ENCODE measurements at regions not wholly inside any gene's neighbourhood (a gene's known extent, or its start where the extent isn't known, plus 50 kb on each side); places are given as distances from the start of the nearest gene placed in this dataset.
"Not testable (repeated sequence)": the region's sequence is repeated elsewhere in the genome, so short reads cannot be mapped to it uniquely, and the experiment has no call there.

- WGBS = 93% methylated on average over 1 of the region's 3 CpGs
- not testable (repeated sequence) for H3K4me3 ChIP-seq (ENCODE audit: low read length); H3K4me1 ChIP-seq (ENCODE audit: insufficient read depth, low read length); H3K36me3 ChIP-seq (ENCODE audit: insufficient read depth, low read length); H3K9me3 ChIP-seq (ENCODE audit: insufficient read depth, low read depth, low read length); H3K27ac ChIP-seq (ENCODE audit: low read depth, low read length); H3K9ac ChIP-seq (ENCODE audit: low read depth, low read length); H3K27me3 ChIP-seq (ENCODE audit: insufficient read depth, low read length)
Observed at GRCh38 chr1:219077767-219078166, 95.9 kb upstream of the LYPLAL1 start.

- no peaks in the 10 kb centered on the region for H3K36me3 ChIP-seq (ENCODE audit: insufficient read depth, low read length)
- no peak overlapping the region for H3K9ac ChIP-seq (ENCODE audit: low read depth, low read length)
- WGBS = 89% methylated on average over 6 of the region's 7 CpGs
- no peak overlapping the region for H3K4me3 ChIP-seq (ENCODE audit: low read length)
- no peaks in the 10 kb centered on the region for H3K9me3 ChIP-seq (ENCODE audit: insufficient read depth, low read depth, low read length)
- H3K27ac ChIP-seq (ENCODE audit: low read depth, low read length) = no peak overlapping the region
- H3K27me3 ChIP-seq (ENCODE audit: insufficient read depth, low read length) = no peaks in the 10 kb centered on the region
- H3K4me1 ChIP-seq (ENCODE audit: insufficient read depth, low read length) = no peaks in the 10 kb centered on the region
Observed at GRCh38 chr1:219081943-219082925, 91.4 kb upstream of the LYPLAL1 start.

GRCh38 chr1:219083631-219084030, 90.0 kb upstream of the LYPLAL1 start:
- Histone ChIP-seq H3K4me1 (ENCODE audit: insufficient read depth, low read length) (no peaks in the 10 kb centered on the region), H3K27ac (ENCODE audit: low read depth, low read length) (no peak overlapping the region), H3K4me3 (ENCODE audit: low read length) (no peak overlapping the region), H3K9me3 (ENCODE audit: insufficient read depth, low read depth, low read length) (no peaks in the 10 kb centered on the region), H3K9ac (ENCODE audit: low read depth, low read length) (no peak overlapping the region), H3K27me3 (ENCODE audit: insufficient read depth, low read length) (no peaks in the 10 kb centered on the region), H3K36me3 (ENCODE audit: insufficient read depth, low read length) (no peaks in the 10 kb centered on the region)
- no CpG with 5 or more reads among the region's 1 CpG for WGBS

- 98% methylated on average over 2 of the region's 3 CpGs for WGBS
Observed at GRCh38 chr1:219085082-219085481, 88.6 kb upstream of the LYPLAL1 start.

GRCh38 chr1:219085988-219086387, 87.7 kb upstream of the LYPLAL1 start:
- Histone ChIP-seq H3K27ac (ENCODE audit: low read depth, low read length) (no peak overlapping the region), H3K36me3 (ENCODE audit: insufficient read depth, low read length) (no peaks in the 10 kb centered on the region), H3K4me3 (ENCODE audit: low read length) (no peak overlapping the region), H3K9me3 (ENCODE audit: insufficient read depth, low read depth, low read length) (no peaks in the 10 kb centered on the region), H3K4me1 (ENCODE audit: insufficient read depth, low read length) (no peaks in the 10 kb centered on the region), H3K9ac (ENCODE audit: low read depth, low read length) (no peak overlapping the region), H3K27me3 (ENCODE audit: insufficient read depth, low read length) (no peaks in the 10 kb centered on the region)
- no CpG with 5 or more reads among the region's 1 CpG for WGBS

More at GRCh38 chr1:219085082-219085481, 88.6 kb upstream of the LYPLAL1 start:
- Histone ChIP-seq H3K27ac (ENCODE audit: low read depth, low read length) (no peak overlapping the region), H3K4me1 (ENCODE audit: insufficient read depth, low read length) (no peaks in the 10 kb centered on the region), H3K27me3 (ENCODE audit: insufficient read depth, low read length) (no peaks in the 10 kb centered on the region), H3K36me3 (ENCODE audit: insufficient read depth, low read length) (no peaks in the 10 kb centered on the region), H3K4me3 (ENCODE audit: low read length) (no peak overlapping the region), H3K9ac (ENCODE audit: low read depth, low read length) (no peak overlapping the region), H3K9me3 (ENCODE audit: insufficient read depth, low read depth, low read length) (no peaks in the 10 kb centered on the region)

GRCh38 chr1:219086956-219087469, 86.7 kb upstream of the LYPLAL1 start:
- Histone ChIP-seq H3K27me3 (ENCODE audit: insufficient read depth, low read length) (no peaks in the 10 kb centered on the region), H3K4me1 (ENCODE audit: insufficient read depth, low read length) (no peaks in the 10 kb centered on the region), H3K36me3 (ENCODE audit: insufficient read depth, low read length) (no peaks in the 10 kb centered on the region), H3K4me3 (ENCODE audit: low read length) (no peak overlapping the region), H3K27ac (ENCODE audit: low read depth, low read length) (no peak overlapping the region), H3K9me3 (ENCODE audit: insufficient read depth, low read depth, low read length) (no peaks in the 10 kb centered on the region), H3K9ac (ENCODE audit: low read depth, low read length) (no peak overlapping the region)
- WGBS = 100% methylated on average over 1 of the region's 1 CpG

GRCh38 chr1:219088778-219089557, 84.7 kb upstream of the LYPLAL1 start:
- no peaks in the 10 kb centered on the region for H3K27me3 ChIP-seq (ENCODE audit: insufficient read depth, low read length)
- H3K9ac ChIP-seq (ENCODE audit: low read depth, low read length) = no peak overlapping the region
- H3K4me1 ChIP-seq (ENCODE audit: insufficient read depth, low read length) = no peaks in the 10 kb centered on the region
- H3K36me3 ChIP-seq (ENCODE audit: insufficient read depth, low read length) = no peaks in the 10 kb centered on the region
- H3K9me3 ChIP-seq (ENCODE audit: insufficient read depth, low read depth, low read length) = no peaks in the 10 kb centered on the region
- WGBS = 95% methylated on average over 5 of the region's 5 CpGs
- no peak overlapping the region for H3K27ac ChIP-seq (ENCODE audit: low read depth, low read length)
- H3K4me3 ChIP-seq (ENCODE audit: low read length) = no peak overlapping the region

- H3K9ac ChIP-seq (ENCODE audit: low read depth, low read length) = no peak overlapping the region
- H3K9me3 ChIP-seq (ENCODE audit: insufficient read depth, low read depth, low read length) = no peaks in the 10 kb centered on the region
- H3K27ac ChIP-seq (ENCODE audit: low read depth, low read length) = no peak overlapping the region
- no peak overlapping the region for H3K4me3 ChIP-seq (ENCODE audit: low read length)
- H3K36me3 ChIP-seq (ENCODE audit: insufficient read depth, low read length) = no peaks in the 10 kb centered on the region
- no peaks in the 10 kb centered on the region for H3K27me3 ChIP-seq (ENCODE audit: insufficient read depth, low read length)
- no CpG with 5 or more reads among the region's 1 CpG for WGBS
- H3K4me1 ChIP-seq (ENCODE audit: insufficient read depth, low read length) = no peaks in the 10 kb centered on the region
Observed at GRCh38 chr1:219090607-219091006, 83.1 kb upstream of the LYPLAL1 start.

GRCh38 chr1:219092206-219092605, 81.5 kb upstream of the LYPLAL1 start:
- no peaks in the 10 kb centered on the region for H3K4me1 ChIP-seq (ENCODE audit: insufficient read depth, low read length)
- H3K9ac ChIP-seq (ENCODE audit: low read depth, low read length) = no peak overlapping the region
- no peak overlapping the region for H3K4me3 ChIP-seq (ENCODE audit: low read length)
- no peaks in the 10 kb centered on the region for H3K9me3 ChIP-seq (ENCODE audit: insufficient read depth, low read depth, low read length)
- H3K27ac ChIP-seq (ENCODE audit: low read depth, low read length) = no peak overlapping the region
- no peaks in the 10 kb centered on the region for H3K27me3 ChIP-seq (ENCODE audit: insufficient read depth, low read length)
- no peaks in the 10 kb centered on the region for H3K36me3 ChIP-seq (ENCODE audit: insufficient read depth, low read length)
- no CpG with 5 or more reads among the region's 1 CpG for WGBS

GRCh38 chr1:219099307-219099706, 74.4 kb upstream of the LYPLAL1 start:
- H3K9me3 ChIP-seq (ENCODE audit: insufficient read depth, low read depth, low read length) = no peaks in the 10 kb centered on the region
- H3K27me3 ChIP-seq (ENCODE audit: insufficient read depth, low read length) = no peaks in the 10 kb centered on the region
- H3K4me1 ChIP-seq (ENCODE audit: insufficient read depth, low read length) = no peaks in the 10 kb centered on the region
- H3K27ac ChIP-seq (ENCODE audit: low read depth, low read length) = no peak overlapping the region
- H3K9ac ChIP-seq (ENCODE audit: low read depth, low read length) = no peak overlapping the region
- no CpG with 5 or more reads among the region's 1 CpG for WGBS
- H3K4me3 ChIP-seq (ENCODE audit: low read length) = no peak overlapping the region
- H3K36me3 ChIP-seq (ENCODE audit: insufficient read depth, low read length) = no peaks in the 10 kb centered on the region

GRCh38 chr1:219100059-219100458, 73.6 kb upstream of the LYPLAL1 start:
- H3K9me3 ChIP-seq (ENCODE audit: insufficient read depth, low read depth, low read length) = no peaks in the 10 kb centered on the region
- H3K27me3 ChIP-seq (ENCODE audit: insufficient read depth, low read length) = no peaks in the 10 kb centered on the region
- no peak overlapping the region for H3K27ac ChIP-seq (ENCODE audit: low read depth, low read length)
- H3K4me1 ChIP-seq (ENCODE audit: insufficient read depth, low read length) = no peaks in the 10 kb centered on the region
- H3K36me3 ChIP-seq (ENCODE audit: insufficient read depth, low read length) = no peaks in the 10 kb centered on the region
- H3K4me3 ChIP-seq (ENCODE audit: low read length) = no peak overlapping the region
- H3K9ac ChIP-seq (ENCODE audit: low read depth, low read length) = no peak overlapping the region
- WGBS = no CpG with 5 or more reads among the region's 1 CpG

All from HUES64 (cell line).